ENCODE measurements at regions not wholly inside any gene's neighbourhood (a gene's known extent, or its start where the extent isn't known, plus 50 kb on each side); places are given as distances from the start of the nearest gene placed in this dataset.

GRCh38 chr17:13863436-13863835, 205.9 kb upstream of the COX10 start:
- TF ChIP-seq JUNB (IDR thresholded peaks at IDR 0.05; ENCODE audit: unreplicated experiment) (no peak), CTCF (conservative IDR thresholded peaks at IDR 0.05; ENCODE audit: low read depth in 2 of 2) (no peak), EZH2phosphoT487 (IDR thresholded peaks at IDR 0.05; ENCODE audit: unreplicated experiment) (no peak)
- Mint-ChIP-seq H3K4me3 (no peak overlapping the region), H3K9me3 (peaks cover 3% of the 10 kb centered on the region; the same call in 2 of the 3 replicates), H3K4me1 (peaks cover 5% of the 10 kb centered on the region; the same call in 2 of the 3 replicates), H3K27ac (no peak overlapping the region), H3K36me3 (ENCODE audit: low read depth) (peaks cover 5% of the 10 kb centered on the region; the same call in 1 of the 3 replicates), H3K27me3 (ENCODE audit: insufficient read depth, low read depth, poor library complexity) (no peaks in the 10 kb centered on the region)
- no peaks in the 10 kb centered on the region for H3K27me3 ChIP-seq (ENCODE audit: insufficient read depth)
- no peak overlapping the region for H3K4me2 ChIP-seq
- DNase-seq (ENCODE audit: low spot score): no peak
- 0 out of 2 replicates have a peak, but pooled peaks cover 4% of the 10 kb centered on the region for H3K4me1 ChIP-seq (ENCODE audit: insufficient read depth)
- no peak for ATAC-seq
- no peaks in the 10 kb centered on the region for H3K36me3 ChIP-seq (ENCODE audit: insufficient read depth)
- H3F3A ChIP-seq (replicated peaks; ENCODE audit: low read depth): no peaks in the 10 kb centered on the region
- peaks cover 21% of the 10 kb centered on the region; the same call in 1 of the 2 replicates for H3K9me2 ChIP-seq (ENCODE audit: insufficient read depth)
- no peaks in the 10 kb centered on the region for H3K79me2 ChIP-seq (replicated peaks; ENCODE audit: insufficient read depth)
- H3K27ac ChIP-seq (ENCODE audit: low read depth): no peak overlapping the region
- no peaks in the 10 kb centered on the region for H4K20me1 ChIP-seq (replicated peaks; ENCODE audit: insufficient read depth)
- no peak overlapping the region for H3K4me3 ChIP-seq
- H2AFZ ChIP-seq: no peak overlapping the region

GRCh38 chr17:13864521-13864920, 204.8 kb upstream of the COX10 start:
- no peak overlapping the region for H3K4me2 ChIP-seq
- no peak overlapping the region for H3K4me3 ChIP-seq
- H3K79me2 ChIP-seq (replicated peaks; ENCODE audit: insufficient read depth): no peaks in the 10 kb centered on the region
- 0 out of 2 replicates have a peak, but pooled peaks cover 4% of the 10 kb centered on the region for H3K4me1 ChIP-seq (ENCODE audit: insufficient read depth)
- H2AFZ ChIP-seq: no peak overlapping the region
- Mint-ChIP-seq H3K4me1 (peaks cover 5% of the 10 kb centered on the region; the same call in 2 of the 3 replicates), H3K27me3 (ENCODE audit: insufficient read depth, low read depth, poor library complexity) (no peaks in the 10 kb centered on the region), H3K36me3 (ENCODE audit: low read depth) (peaks cover 5% of the 10 kb centered on the region; the same call in 1 of the 3 replicates), H3K9me3 (peaks cover under 1% of the 10 kb centered on the region; the same call in 2 of the 3 replicates), H3K27ac (no peak overlapping the region), H3K4me3 (no peak overlapping the region)
- H3K27ac ChIP-seq (ENCODE audit: low read depth): no peak overlapping the region
- no peaks in the 10 kb centered on the region for H4K20me1 ChIP-seq (replicated peaks; ENCODE audit: insufficient read depth)
- ATAC-seq: no peak
- DNase-seq (ENCODE audit: low spot score): no peak
- TF ChIP-seq EZH2 (IDR thresholded peaks at IDR 0.05; ENCODE audit: low read depth, unreplicated experiment) (no peak), POLR2AphosphoS5 (IDR thresholded peaks at IDR 0.05; ENCODE audit: low read depth) (no peak), JUNB (IDR thresholded peaks at IDR 0.05; ENCODE audit: unreplicated experiment) (no peak), REST (IDR thresholded peaks at IDR 0.05; ENCODE audit: unreplicated experiment) (no peak), ZNF114 (CRISPR knock-in tag; IDR thresholded peaks at IDR 0.05) (no peak), EZH2phosphoT487 (IDR thresholded peaks at IDR 0.05; ENCODE audit: unreplicated experiment) (no peak), CREB1 (CRISPR knock-in tag; IDR thresholded peaks at IDR 0.05; ENCODE audit: low read depth) (no peak), ETS1 (IDR thresholded peaks at IDR 0.05) (no peak), CTCF (conservative IDR thresholded peaks at IDR 0.05; ENCODE audit: low read depth in 2 of 2) (no peak), ZNF331 (CRISPR knock-in tag; IDR thresholded peaks at IDR 0.05; ENCODE audit: low read depth) (no peak)
- H3K9me2 ChIP-seq (ENCODE audit: insufficient read depth): peaks cover 21% of the 10 kb centered on the region; the same call in 1 of the 2 replicates
- 0 out of 2 replicates have a peak, but pooled peaks cover 2% of the 10 kb centered on the region for H3F3A ChIP-seq (replicated peaks; ENCODE audit: low read depth)
- H3K36me3 ChIP-seq (ENCODE audit: insufficient read depth): no peaks in the 10 kb centered on the region
- H3K27me3 ChIP-seq (ENCODE audit: insufficient read depth): no peaks in the 10 kb centered on the region

Measured in GM23338 (cell line).